Upper lobe of left lung (tissue), 6 donors: ENCODE measurements at regions not wholly inside any gene's neighbourhood (a gene's known extent, or its start where the extent isn't known, plus 50 kb on each side); places are given as distances from the start of the nearest gene placed in this dataset.

Experiments used
- ATAC-seq, 2 donors: fragments of 200-7000 bp; cut with Tn5 transposase; one replicate each; pipeline ENCODE4 v1.9.1; 2022; ENCODE audit warnings: mild to moderate bottlenecking in 2 of 2, moderate library complexity in 2 of 2; ENCODE audit not compliant: low FRiP score in 2 of 2
- DNase-seq, 2 donors: peaks; one replicate each; pipeline ENCODE4 v3.0.0-alpha.2; 2019 to 2020
- H3K27ac ChIP-seq, 4 donors: fragments of 200-600 bp; sonication (generic); one replicate each; pipeline ENCODE4 v1.5.1; 2016 to 2019
- H3K27me3 ChIP-seq, 4 donors: fragments of 200-600 bp; sonication (generic); one replicate each; pipeline ENCODE4 v1.5.1; 2017 to 2019
- H3K36me3 ChIP-seq, 4 donors: fragments of 200-600 bp; sonication (generic); one replicate each; pipeline ENCODE4 v1.5.1; 2016 to 2019
- H3K4me1 ChIP-seq, 4 donors: fragments of 200-600 bp; sonication (generic); one replicate each; pipeline ENCODE4 v1.5.1; 2018 to 2019
- H3K4me3 ChIP-seq, 4 donors: fragments of 200-600 bp; sonication (generic); one replicate each; pipeline ENCODE4 v1.5.1; 2017 to 2019; ENCODE audit warnings: mild to moderate bottlenecking in 2 of 4, moderate library complexity in 1 of 4
- H3K9me3 ChIP-seq, 4 donors: fragments of 200-600 bp; sonication (generic); one replicate each; pipeline ENCODE4 v1.5.1; 2018 to 2019
- CTCF ChIP-seq, 6 experiments: fragments of 450-650 bp in 4 of 6; fragments of 200-600 bp in 2 of 6; sonication (generic) in 2 of 6; IDR thresholded peaks; one replicate each; pipeline ENCODE4 v1.5.1; 2016 to 2019; ENCODE audit warnings: antibody characterized with exemption in 6 of 6
- EP300 ChIP-seq, 4 donors: sonication (generic); formaldehyde crosslinking; IDR thresholded peaks; one replicate each; pipeline ENCODE4 v1.5.1; 2017; ENCODE audit warnings: antibody characterized with exemption in 4 of 4, control low read depth in 2 of 4
- POLR2A ChIP-seq, 4 donors: fragments of 450-650 bp; IDR thresholded peaks; one replicate each; pipeline ENCODE4 v1.5.1; 2016 to 2017; ENCODE audit warnings: antibody characterized with exemption in 4 of 4, mild to moderate bottlenecking in 2 of 4
- POLR2AphosphoS5 ChIP-seq, 2 donors: sonication (generic); formaldehyde crosslinking; IDR thresholded peaks; one replicate each; pipeline ENCODE4 v1.5.1; 2017; ENCODE audit warnings: antibody characterized with exemption in 2 of 2
- WGBS, 2 donors: methylation state at CpG; one replicate each; pipeline ENCODE4 v1.1.5; 2017 to 2018; 5-methylcytosine and 5-hydroxymethylcytosine counted together
- donor health status: DM: no; HTN: no; CAD: no; lungs with moderate emphysema.
- donor health status: DM: no; HTN: yes; CAD: no; lungs with severe emphysema.

- no peaks in the 10 kb centered on the region for H3K9me3 ChIP-seq
- no peaks in the 10 kb centered on the region for H3K4me1 ChIP-seq
- no peak for ATAC-seq
- no peaks in the 10 kb centered on the region for H3K36me3 ChIP-seq
- WGBS, 2 donors = 79 to 88% methylated on average over 2 of the region's 2 CpGs
- H3K27ac ChIP-seq = no peak overlapping the region
- no peak overlapping the region for H3K4me3 ChIP-seq
- TF ChIP-seq POLR2A (IDR thresholded peaks at IDR 0.05) (no peak), EP300 (IDR thresholded peaks at IDR 0.05) (no peak), POLR2AphosphoS5 (IDR thresholded peaks at IDR 0.05) (no peak), CTCF (IDR thresholded peaks at IDR 0.05) (no peak)
- no peaks in the 10 kb centered on the region for H3K27me3 ChIP-seq
- no peak for DNase-seq
These were observed 239.0 kb upstream of the FANCL start for GRCh38 chr2:58480141-58480540.

- TF ChIP-seq CTCF (IDR thresholded peaks at IDR 0.05) (no peak), EP300 (IDR thresholded peaks at IDR 0.05) (no peak), POLR2AphosphoS5 (IDR thresholded peaks at IDR 0.05) (no peak), POLR2A (IDR thresholded peaks at IDR 0.05) (no peak)
- Histone ChIP-seq H3K9me3 (no peaks in the 10 kb centered on the region), H3K27me3 (no peaks in the 10 kb centered on the region), H3K36me3 (no peaks in the 10 kb centered on the region), H3K27ac (no peak overlapping the region), H3K4me3 (no peak overlapping the region), H3K4me1 (no peaks in the 10 kb centered on the region)
- 67 to 80% methylated on average over 12 of the region's 12 CpGs for WGBS, 2 donors
- no peak for ATAC-seq
- DNase-seq = no peak
These were observed 238.5 kb upstream of the FANCL start for GRCh38 chr2:58479535-58480140.

- Histone ChIP-seq H3K27ac (no peak overlapping the region), H3K9me3 (no peaks in the 10 kb centered on the region), H3K27me3 (no peaks in the 10 kb centered on the region), H3K36me3 (no peaks in the 10 kb centered on the region), H3K4me3 (no peak overlapping the region), H3K4me1 (no peaks in the 10 kb centered on the region)
- ATAC-seq (no peak), DNase-seq (no peak)
- TF ChIP-seq POLR2AphosphoS5 (IDR thresholded peaks at IDR 0.05) = no peak
- no peak for TF ChIP-seq POLR2A (IDR thresholded peaks at IDR 0.05)
- TF ChIP-seq EP300 (IDR thresholded peaks at IDR 0.05) = no peak
- no peak for TF ChIP-seq CTCF (IDR thresholded peaks at IDR 0.05)
These were observed 235.4 kb upstream of the FANCL start for GRCh38 chr2:58476556-58476955.

GRCh38 chr2:58475756-58476155 lies 234.6 kb upstream of the FANCL start:
- ATAC-seq (no peak), DNase-seq (no peak)
- TF ChIP-seq EP300 (IDR thresholded peaks at IDR 0.05) (no peak), POLR2A (IDR thresholded peaks at IDR 0.05) (no peak), CTCF (IDR thresholded peaks at IDR 0.05) (no peak), POLR2AphosphoS5 (IDR thresholded peaks at IDR 0.05) (no peak)
- no peak overlapping the region for H3K4me3 ChIP-seq
- H3K36me3 ChIP-seq = no peaks in the 10 kb centered on the region
- no peak overlapping the region for H3K27ac ChIP-seq
- no peaks in the 10 kb centered on the region for H3K9me3 ChIP-seq
- H3K4me1 ChIP-seq = no peaks in the 10 kb centered on the region
- H3K27me3 ChIP-seq = no peaks in the 10 kb centered on the region
- 79 to 81% methylated on average over 2 of the region's 2 CpGs for WGBS, 2 donors

- Histone ChIP-seq H3K27me3 (no peaks in the 10 kb centered on the region), H3K9me3 (no peaks in the 10 kb centered on the region), H3K4me1 (no peaks in the 10 kb centered on the region), H3K4me3 (no peak overlapping the region), H3K36me3 (no peaks in the 10 kb centered on the region), H3K27ac (no peak overlapping the region)
- 91 to 94% methylated on average over 4 of the region's 4 CpGs for WGBS, 2 donors
- TF ChIP-seq POLR2AphosphoS5 (IDR thresholded peaks at IDR 0.05) (no peak), POLR2A (IDR thresholded peaks at IDR 0.05) (no peak), EP300 (IDR thresholded peaks at IDR 0.05) (no peak), CTCF (IDR thresholded peaks at IDR 0.05) (no peak)
- DNase-seq = no peak
- ATAC-seq = no peak
These were observed 232.0 kb upstream of the FANCL start for GRCh38 chr2:58473165-58473564.
